ACC112 (cell line): ENCODE measurements at regions not wholly inside any gene's neighbourhood (a gene's known extent, or its start where the extent isn't known, plus 50 kb on each side); places are given as distances from the start of the nearest gene placed in this dataset.

ENCODE experiments used
- H2AFZ ChIP-seq: fragments of 200-600 bp; sonication (generic); one replicate; pipeline ENCODE4 v1.6.0; 2017; ENCODE audit warnings: antibody characterized with exemption, low read length; ENCODE audit not compliant: unreplicated experiment
- H3K27ac ChIP-seq: fragments of 200-600 bp; sonication (generic); 2 replicates; pipeline ENCODE4 v1.5.1; 2014; ENCODE audit warnings: low read depth, mild to moderate bottlenecking, antibody characterized with exemption, low read length, moderate library complexity
- H3K27me3 ChIP-seq: fragments of 200-600 bp; sonication (generic); 2 replicates; pipeline ENCODE4 v1.6.1; 2014; ENCODE audit warnings: mild to moderate bottlenecking, antibody characterized with exemption, low read length, moderate library complexity, mixed read lengths; ENCODE audit not compliant: insufficient read depth
- H3K36me3 ChIP-seq: fragments of 200-600 bp; sonication (generic); 2 replicates; pipeline ENCODE4 v1.6.1; 2016; ENCODE audit warnings: mild to moderate bottlenecking, antibody characterized with exemption, low read length, moderate library complexity, mixed read lengths; ENCODE audit not compliant: insufficient read depth
- H3K4me1 ChIP-seq: fragments of 200-600 bp; sonication (generic); one replicate; pipeline ENCODE4 v1.6.1; 2016; ENCODE audit warnings: low read length, mixed read lengths; ENCODE audit not compliant: insufficient read depth, unreplicated experiment, control insufficient read depth
- H3K4me3 ChIP-seq: fragments of 200-600 bp; sonication (generic); 2 replicates; pipeline ENCODE4 v1.5.1; 2014; ENCODE audit warnings: mild to moderate bottlenecking, low read depth, low read length
- H3K79me2 ChIP-seq: fragments of 200-600 bp; sonication (generic); one replicate; pipeline ENCODE4 v1.6.0; 2016; ENCODE audit warnings: low read length; ENCODE audit not compliant: control insufficient read depth, unreplicated experiment, insufficient read depth

DNA sequence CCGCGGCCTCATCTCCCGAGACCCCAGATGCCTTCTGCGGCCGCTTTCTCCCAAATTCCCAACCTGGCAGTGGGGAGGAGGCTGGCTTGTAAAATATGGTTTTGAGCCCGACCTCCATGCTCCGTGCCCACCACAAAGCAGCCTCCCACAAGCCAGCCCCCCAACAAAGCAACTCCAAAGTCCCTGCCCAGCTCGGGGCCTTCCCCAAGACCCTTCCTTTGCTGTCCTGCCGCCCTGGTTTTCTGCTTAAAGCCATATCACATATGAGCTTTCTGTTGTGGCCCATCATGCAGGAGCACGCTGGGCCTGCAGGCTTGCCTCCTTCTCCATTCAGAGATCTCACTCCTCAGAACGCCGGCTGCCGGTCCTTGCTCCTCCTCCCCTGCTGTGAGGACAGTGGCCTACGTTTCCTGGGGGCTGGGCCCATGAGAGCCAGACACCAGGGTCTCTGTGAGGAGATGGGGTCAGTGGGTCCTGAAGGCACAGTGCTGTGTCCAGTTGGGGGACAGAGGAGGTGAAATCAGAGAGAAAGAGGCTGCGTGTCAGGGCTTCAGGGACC, 680.0 kb downstream of the BRD1 start:
- Histone ChIP-seq H3K4me1 (no peaks in the 10 kb centered on the region), H3K4me3 (no peak overlapping the region), H3K27me3 (no peaks in the 10 kb centered on the region), H3K27ac (no peak overlapping the region), H3K79me2 (no peaks in the 10 kb centered on the region), H2AFZ (no peak overlapping the region), H3K36me3 (no peaks in the 10 kb centered on the region)

DNA sequence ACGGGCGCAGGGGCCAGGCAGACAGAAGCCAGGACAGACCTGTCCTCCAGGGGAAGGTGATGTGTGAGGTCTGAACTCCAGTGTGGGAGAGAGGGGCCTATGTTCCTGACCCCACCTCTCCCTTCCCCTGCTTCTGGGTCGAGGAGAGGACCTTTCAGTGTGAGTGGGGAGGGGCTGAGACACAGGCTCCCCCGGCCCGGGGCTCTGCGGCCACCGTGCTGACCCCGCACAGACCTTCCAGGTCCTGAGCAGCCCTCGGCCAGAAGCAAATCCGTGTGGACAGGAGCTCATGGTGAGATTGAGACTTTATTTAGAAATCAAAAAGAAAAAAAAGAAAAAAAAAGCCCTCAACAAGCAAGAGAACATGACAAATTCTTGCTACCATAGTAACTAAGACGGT, 680.5 kb downstream of the BRD1 start:
- H3K27ac ChIP-seq = no peak overlapping the region
- no peaks in the 10 kb centered on the region for H3K36me3 ChIP-seq
- no peaks in the 10 kb centered on the region for H3K4me1 ChIP-seq
- no peaks in the 10 kb centered on the region for H3K79me2 ChIP-seq
- H3K4me3 ChIP-seq = no peak overlapping the region
- H2AFZ ChIP-seq = no peak overlapping the region
- no peaks in the 10 kb centered on the region for H3K27me3 ChIP-seq

DNA sequence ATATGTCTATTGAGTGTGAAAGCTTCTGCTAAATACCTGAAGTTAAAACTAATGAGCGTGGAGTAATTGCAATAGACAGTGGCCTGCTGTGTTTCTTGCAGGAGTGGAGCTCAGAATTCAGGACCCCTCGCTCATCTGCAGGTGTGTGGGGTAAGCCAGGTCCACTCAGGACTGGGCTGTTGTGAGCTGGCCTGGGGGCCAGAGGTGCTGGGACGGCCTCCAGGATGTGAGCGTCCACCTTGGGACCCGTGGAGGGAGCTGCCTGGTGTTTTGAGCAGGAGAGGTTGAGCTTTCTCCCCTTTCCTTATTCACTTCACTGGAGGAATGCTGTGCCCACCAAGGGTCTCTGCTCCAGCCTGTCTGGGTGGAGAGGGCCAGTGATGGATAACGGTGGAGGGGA, 681.2 kb downstream of the BRD1 start:
- no peak overlapping the region for H3K4me3 ChIP-seq

DNA sequence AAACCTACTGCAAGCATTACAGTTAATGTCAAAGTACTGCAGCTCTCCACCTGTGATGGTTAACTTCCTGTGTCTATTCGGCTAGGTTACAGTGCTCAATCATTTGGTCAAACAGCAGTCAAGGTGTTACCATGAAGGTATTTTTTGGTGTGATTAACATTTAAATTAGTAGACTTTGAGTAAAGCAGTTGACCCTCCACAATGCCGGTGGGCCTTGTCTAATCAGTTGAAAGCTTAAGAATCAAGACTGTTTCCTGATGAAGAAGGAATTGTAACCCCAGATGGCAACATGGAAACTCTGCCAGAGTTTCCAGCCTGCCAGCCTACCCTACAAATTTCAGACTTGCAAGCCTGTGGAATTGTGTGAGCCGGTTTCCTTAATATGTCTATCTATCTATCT, 683.9 kb downstream of the BRD1 start:
- H3K4me1 ChIP-seq = no peaks in the 10 kb centered on the region
- H3K36me3 ChIP-seq = no peaks in the 10 kb centered on the region
- no peak overlapping the region for H3K27ac ChIP-seq
- no peak overlapping the region for H2AFZ ChIP-seq
- H3K4me3 ChIP-seq = no peak overlapping the region
- H3K27me3 ChIP-seq = no peaks in the 10 kb centered on the region
- H3K79me2 ChIP-seq = no peaks in the 10 kb centered on the region

More for the DNA sequence above, 681.2 kb downstream of the BRD1 start:
- Histone ChIP-seq H3K27ac (no peak overlapping the region), H3K79me2 (no peaks in the 10 kb centered on the region), H3K4me1 (no peaks in the 10 kb centered on the region), H3K36me3 (no peaks in the 10 kb centered on the region), H3K27me3 (no peaks in the 10 kb centered on the region), H2AFZ (no peak overlapping the region)

DNA sequence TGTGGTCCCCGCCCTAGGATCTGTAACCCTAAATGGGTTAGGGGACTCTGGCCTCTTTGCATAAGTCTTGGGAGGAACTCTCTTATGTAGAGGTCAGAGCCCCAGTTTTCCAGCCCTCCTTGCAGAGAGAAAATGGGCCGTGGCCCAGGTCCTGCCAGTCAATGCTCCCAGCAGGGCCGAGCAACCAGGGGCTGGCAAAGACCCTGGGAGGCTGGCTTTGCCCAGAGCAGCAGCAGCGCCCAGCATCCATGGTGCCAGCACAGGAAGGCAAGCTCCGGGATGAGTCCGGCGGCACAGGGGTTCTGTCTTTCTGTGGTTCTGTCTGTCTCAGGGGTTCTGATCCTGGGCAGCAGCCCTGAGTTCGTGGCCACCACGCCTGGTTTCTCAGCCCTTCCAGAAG, 684.8 kb downstream of the BRD1 start:
- Histone ChIP-seq H3K4me1 (no peaks in the 10 kb centered on the region), H3K79me2 (no peaks in the 10 kb centered on the region), H3K27me3 (no peaks in the 10 kb centered on the region), H3K27ac (no peak overlapping the region), H3K4me3 (no peak overlapping the region), H2AFZ (no peak overlapping the region), H3K36me3 (no peaks in the 10 kb centered on the region)

DNA sequence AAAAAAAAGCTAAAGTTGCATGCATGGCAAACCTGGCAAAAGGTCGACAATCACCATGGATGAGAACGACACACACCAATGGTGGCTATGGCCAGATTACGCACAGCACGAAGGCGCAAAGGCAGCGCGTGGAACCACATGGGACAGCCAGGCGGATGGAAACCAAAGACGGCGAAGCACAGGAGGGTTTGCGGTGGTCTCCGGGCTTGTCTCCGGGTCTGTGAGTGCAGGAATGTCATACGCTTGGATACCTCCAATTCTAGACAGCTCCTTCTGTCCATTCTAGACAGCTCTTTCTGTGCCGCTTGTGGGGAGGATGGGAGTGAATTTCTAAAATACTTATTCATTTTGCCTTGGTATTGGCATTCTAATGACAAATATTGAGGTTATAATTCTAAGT, 685.4 kb downstream of the BRD1 start:
- H2AFZ ChIP-seq = no peak overlapping the region
- H3K27ac ChIP-seq = no peak overlapping the region
- H3K27me3 ChIP-seq = no peaks in the 10 kb centered on the region
- H3K4me1 ChIP-seq = no peaks in the 10 kb centered on the region
- no peaks in the 10 kb centered on the region for H3K79me2 ChIP-seq
- H3K4me3 ChIP-seq = no peak overlapping the region
- no peaks in the 10 kb centered on the region for H3K36me3 ChIP-seq

DNA sequence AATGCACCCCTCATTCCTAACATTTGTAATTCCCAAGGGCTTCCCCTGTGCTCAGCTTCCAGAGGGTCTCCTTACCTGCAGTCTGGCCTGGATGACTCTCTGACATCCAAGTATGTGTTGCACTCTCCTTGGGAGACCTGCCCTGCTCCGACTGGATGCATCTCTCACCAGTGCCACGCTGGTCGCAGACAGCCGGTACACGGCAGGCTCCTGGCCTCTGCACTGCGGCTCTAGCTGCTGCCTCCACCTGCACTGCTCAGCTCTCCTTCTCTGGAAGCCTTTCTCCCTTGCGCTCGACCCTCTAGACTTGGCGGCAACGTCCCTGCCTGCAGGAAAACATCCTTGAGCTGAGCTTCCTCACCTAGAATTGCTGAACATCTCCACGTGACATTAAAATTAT, 685.9 kb downstream of the BRD1 start:
- no peaks in the 10 kb centered on the region for H3K36me3 ChIP-seq
- no peak overlapping the region for H3K27ac ChIP-seq
- no peaks in the 10 kb centered on the region for H3K27me3 ChIP-seq
- H3K4me3 ChIP-seq = no peak overlapping the region
- no peaks in the 10 kb centered on the region for H3K4me1 ChIP-seq
- H3K79me2 ChIP-seq = no peaks in the 10 kb centered on the region
- H2AFZ ChIP-seq = no peak overlapping the region

DNA sequence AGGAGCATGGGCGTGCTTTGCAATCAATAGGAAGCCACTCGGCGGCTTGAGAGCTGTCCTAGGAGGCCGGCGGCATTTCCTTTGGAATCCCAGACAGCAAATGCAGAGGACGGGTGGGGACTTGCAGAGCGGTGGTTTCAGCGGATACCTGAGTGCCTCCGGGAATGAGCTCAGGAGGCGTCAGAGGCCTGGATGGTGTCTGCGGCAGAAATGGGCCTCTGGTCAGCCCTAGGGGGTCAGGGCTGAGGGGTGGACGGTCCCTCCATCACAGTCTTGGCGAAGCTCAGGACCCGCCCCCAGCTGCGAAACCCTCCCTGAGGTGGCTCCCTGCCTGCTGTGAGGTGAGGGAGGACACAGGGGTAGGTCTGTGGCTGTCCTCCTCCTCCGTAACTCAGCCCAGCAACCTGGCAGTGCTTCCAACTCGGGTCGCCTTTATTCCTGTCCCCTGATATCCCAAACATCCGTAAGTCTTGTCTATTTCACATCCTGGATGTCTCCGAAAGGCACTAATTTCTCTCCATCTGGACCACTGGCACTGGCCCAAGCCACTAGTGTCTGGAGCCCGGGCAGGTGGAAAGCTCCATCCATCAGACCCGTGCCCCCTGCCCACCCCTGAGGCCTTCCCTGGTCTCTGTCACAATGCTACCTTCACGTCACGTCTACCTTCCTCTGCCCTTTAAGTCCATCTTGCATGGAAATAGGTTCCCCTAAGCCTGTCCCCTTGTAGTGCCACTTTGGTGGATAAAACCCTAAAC, 686.6 kb downstream of the BRD1 start:
- no peaks in the 10 kb centered on the region for H3K36me3 ChIP-seq
- no peaks in the 10 kb centered on the region for H3K27me3 ChIP-seq
- no peak overlapping the region for H2AFZ ChIP-seq
- no peak overlapping the region for H3K27ac ChIP-seq
- no peaks in the 10 kb centered on the region for H3K79me2 ChIP-seq
- no peak overlapping the region for H3K4me3 ChIP-seq
- H3K4me1 ChIP-seq = no peaks in the 10 kb centered on the region

DNA sequence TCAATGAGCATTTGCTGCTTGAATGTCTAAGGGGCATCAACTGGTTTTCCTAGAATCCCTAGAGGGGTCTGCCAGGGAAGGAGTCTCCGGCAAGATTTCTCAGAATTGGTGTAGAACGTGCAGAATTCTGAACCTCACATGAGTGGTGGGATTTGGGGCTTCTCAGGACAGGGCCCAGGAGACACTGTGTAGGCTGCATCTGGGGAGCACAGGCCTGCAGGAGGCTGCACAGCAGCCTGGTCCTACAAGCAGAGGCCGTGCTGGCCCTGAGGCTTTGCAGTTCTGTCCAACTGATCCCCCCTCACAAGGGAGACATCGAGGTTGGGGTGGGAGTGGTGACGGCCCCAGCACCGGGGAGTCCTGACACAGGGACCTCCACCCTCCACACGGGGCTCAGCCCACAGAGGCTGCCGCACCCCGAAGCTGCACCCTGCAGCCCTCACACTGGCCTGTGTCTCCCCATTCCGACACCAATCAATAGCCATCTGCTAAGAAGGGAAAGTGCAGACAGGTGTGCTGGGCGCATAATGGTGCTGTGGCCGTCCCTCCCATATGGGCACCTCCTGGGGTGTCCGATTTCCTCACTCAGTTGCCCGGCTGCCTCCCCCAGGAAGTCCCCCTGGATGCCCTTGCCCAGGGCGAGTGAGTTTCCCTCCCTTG, 688.1 kb downstream of the BRD1 start:
- Histone ChIP-seq H3K36me3 (no peaks in the 10 kb centered on the region), H2AFZ (no peak overlapping the region), H3K4me1 (no peaks in the 10 kb centered on the region), H3K27me3 (no peaks in the 10 kb centered on the region), H3K4me3 (no peak overlapping the region), H3K27ac (no peak overlapping the region), H3K79me2 (no peaks in the 10 kb centered on the region)

DNA sequence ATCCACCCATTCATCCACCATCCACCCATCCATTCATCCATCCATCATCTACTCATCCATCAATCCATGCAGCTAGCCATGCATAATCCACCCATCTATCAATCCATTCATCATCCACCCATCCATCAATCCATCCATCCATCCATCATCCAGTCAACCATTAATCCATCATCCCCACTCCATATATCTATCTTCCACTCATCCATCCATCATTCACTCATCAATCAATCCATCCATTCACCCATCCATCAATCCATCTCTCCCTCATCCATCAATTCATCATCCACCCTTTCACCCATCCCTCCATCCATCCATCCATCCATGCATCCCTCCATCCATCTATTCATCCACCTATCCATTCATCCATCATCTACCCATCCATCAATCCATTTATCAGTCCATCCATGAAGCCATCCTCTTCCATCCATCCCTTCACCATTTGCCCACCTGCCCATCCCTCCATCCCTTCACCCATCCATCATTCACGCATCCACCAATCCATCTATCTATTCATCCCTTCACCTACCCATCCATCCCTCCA, 689.4 kb downstream of the BRD1 start:
- Histone ChIP-seq H3K36me3 (no peaks in the 10 kb centered on the region), H3K79me2 (no peaks in the 10 kb centered on the region), H3K27me3 (no peaks in the 10 kb centered on the region), H3K4me3 (no peak overlapping the region), H2AFZ (no peak overlapping the region), H3K27ac (no peak overlapping the region), H3K4me1 (no peaks in the 10 kb centered on the region)
